HepG2 (cell line): ENCODE measurements at regions not wholly inside any gene's neighbourhood (a gene's known extent, or its start where the extent isn't known, plus 50 kb on each side); places are given as distances from the start of the nearest gene placed in this dataset.

Experiments
- ARNT2 ChIP-seq: sonication (generic); formaldehyde crosslinking; IDR thresholded peaks from 2 replicates; pipeline ENCODE4 v1.8.0; 2022; ENCODE audit warnings: mild to moderate bottlenecking, low read depth, missing genetic modification reagents, moderate library complexity
- ERF ChIP-seq: IDR thresholded peaks from 2 replicates; pipeline ENCODE4 v1.6.1; 2018; ENCODE audit warnings: missing biosample characterization, missing genetic modification reagents
- GFI1 ChIP-seq: sonication (generic); formaldehyde crosslinking; IDR thresholded peaks from 2 replicates; pipeline ENCODE4 v1.5.0; 2020; ENCODE audit warnings: missing genetic modification reagents, mild to moderate bottlenecking, borderline replicate concordance
- HHEX ChIP-seq: IDR thresholded peaks from 2 replicates; pipeline ENCODE4 v1.6.1; 2016; ENCODE audit warnings: control low read depth
- HMGA1 ChIP-seq: sonication (generic); formaldehyde crosslinking; conservative IDR thresholded peaks from 2 replicates; pipeline ENCODE4 v1.4.0; 2020; ENCODE audit warnings: missing genetic modification reagents
- NR2F2 ChIP-seq: IDR thresholded peaks from 2 replicates; pipeline ENCODE4 v1.6.1; 2012; ENCODE audit warnings: low read depth, inconsistent platforms, borderline replicate concordance
- PHB2 ChIP-seq: fragments of 450-650 bp; IDR thresholded peaks from 2 replicates; pipeline ENCODE4 v1.6.1; 2018; ENCODE audit not compliant: partially characterized antibody
- ZIK1 ChIP-seq: sonication (generic); formaldehyde crosslinking; IDR thresholded peaks from 2 replicates; pipeline ENCODE4 v1.5.0; 2020; ENCODE audit warnings: mild to moderate bottlenecking, low read depth, missing genetic modification reagents, borderline replicate concordance
- ZNF33B ChIP-seq: sonication (generic); formaldehyde crosslinking; IDR thresholded peaks from 2 replicates; pipeline ENCODE4 v1.5.1; 2020; ENCODE audit warnings: mild to moderate bottlenecking, missing genetic modification reagents
- ZNF75D ChIP-seq: sonication (generic); formaldehyde crosslinking; IDR thresholded peaks from 2 replicates; pipeline ENCODE4 v1.8.1; 2023; ENCODE audit warnings: missing genetic modification reagents, mild to moderate bottlenecking, borderline replicate concordance
- ZNF878 ChIP-seq: sonication (generic); formaldehyde crosslinking; IDR thresholded peaks from 2 replicates; pipeline ENCODE4 v1.8.1; 2023; ENCODE audit warnings: mild to moderate bottlenecking, missing genetic modification reagents, moderate library complexity
- TF ChIP-seq, protein P1 (sequence below): sonication (generic); formaldehyde crosslinking; IDR thresholded peaks from 2 replicates; pipeline ENCODE4 v1.4.0; 2020; ENCODE audit warnings: missing genetic modification reagents
- TF ChIP-seq, protein P2 (sequence below): sonication (generic); formaldehyde crosslinking; IDR thresholded peaks from 2 replicates; pipeline ENCODE4 v1.5.1; 2020; ENCODE audit warnings: missing genetic modification reagents, mild to moderate bottlenecking, borderline replicate concordance
- TF ChIP-seq, protein P3 (sequence below): sonication (generic); formaldehyde crosslinking; conservative IDR thresholded peaks from 2 replicates; pipeline ENCODE4 v1.4.0; 2020; ENCODE audit warnings: mild to moderate bottlenecking, missing genetic modification reagents, moderate library complexity
- TF ChIP-seq, protein P4 (sequence below): sonication (generic); formaldehyde crosslinking; IDR thresholded peaks from 2 replicates; pipeline ENCODE4 v1.5.1; 2020; ENCODE audit warnings: missing genetic modification reagents, mild to moderate bottlenecking, borderline replicate concordance
- TF ChIP-seq, protein P5 (sequence below): sonication (generic); formaldehyde crosslinking; IDR thresholded peaks from 2 replicates; pipeline ENCODE4 v1.8.0; 2023; ENCODE audit warnings: mild to moderate bottlenecking, missing genetic modification reagents

DNA sequence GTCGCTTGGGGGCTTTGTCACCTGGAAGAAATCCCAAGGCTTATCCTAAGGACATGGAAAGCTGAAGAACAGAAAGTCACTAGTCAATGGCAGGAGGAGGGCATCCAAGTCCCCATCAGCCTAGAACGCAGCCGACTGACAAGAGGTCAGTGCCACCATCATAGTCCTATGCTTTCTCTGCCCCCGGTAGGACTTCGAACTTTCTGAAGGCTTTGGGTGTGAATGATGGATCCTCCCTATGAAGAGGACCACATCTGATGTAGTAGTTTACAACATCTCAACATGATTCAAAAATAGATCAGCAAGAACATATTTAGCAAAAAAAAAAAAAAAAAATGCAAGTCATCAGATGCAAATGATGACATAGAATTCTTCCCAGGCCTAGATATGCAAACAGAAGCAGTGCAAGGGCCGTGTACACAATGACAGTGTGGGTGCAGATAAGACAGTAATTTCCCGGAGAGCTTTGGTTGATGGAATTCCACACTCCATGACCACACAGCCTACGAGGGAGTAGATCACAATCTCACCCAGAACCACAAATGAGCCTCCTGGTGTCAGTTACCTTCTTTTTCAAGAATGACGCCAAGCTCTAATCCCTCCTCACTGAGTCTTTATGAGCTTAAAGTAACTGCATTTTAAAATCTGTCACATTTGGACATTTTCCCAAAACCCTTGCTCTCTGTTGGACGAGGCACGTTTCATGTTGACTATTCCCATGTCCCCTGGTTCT is 88.2 kb downstream of the PSMG1 start (continued):
- TF ChIP-seq, protein P1, sequence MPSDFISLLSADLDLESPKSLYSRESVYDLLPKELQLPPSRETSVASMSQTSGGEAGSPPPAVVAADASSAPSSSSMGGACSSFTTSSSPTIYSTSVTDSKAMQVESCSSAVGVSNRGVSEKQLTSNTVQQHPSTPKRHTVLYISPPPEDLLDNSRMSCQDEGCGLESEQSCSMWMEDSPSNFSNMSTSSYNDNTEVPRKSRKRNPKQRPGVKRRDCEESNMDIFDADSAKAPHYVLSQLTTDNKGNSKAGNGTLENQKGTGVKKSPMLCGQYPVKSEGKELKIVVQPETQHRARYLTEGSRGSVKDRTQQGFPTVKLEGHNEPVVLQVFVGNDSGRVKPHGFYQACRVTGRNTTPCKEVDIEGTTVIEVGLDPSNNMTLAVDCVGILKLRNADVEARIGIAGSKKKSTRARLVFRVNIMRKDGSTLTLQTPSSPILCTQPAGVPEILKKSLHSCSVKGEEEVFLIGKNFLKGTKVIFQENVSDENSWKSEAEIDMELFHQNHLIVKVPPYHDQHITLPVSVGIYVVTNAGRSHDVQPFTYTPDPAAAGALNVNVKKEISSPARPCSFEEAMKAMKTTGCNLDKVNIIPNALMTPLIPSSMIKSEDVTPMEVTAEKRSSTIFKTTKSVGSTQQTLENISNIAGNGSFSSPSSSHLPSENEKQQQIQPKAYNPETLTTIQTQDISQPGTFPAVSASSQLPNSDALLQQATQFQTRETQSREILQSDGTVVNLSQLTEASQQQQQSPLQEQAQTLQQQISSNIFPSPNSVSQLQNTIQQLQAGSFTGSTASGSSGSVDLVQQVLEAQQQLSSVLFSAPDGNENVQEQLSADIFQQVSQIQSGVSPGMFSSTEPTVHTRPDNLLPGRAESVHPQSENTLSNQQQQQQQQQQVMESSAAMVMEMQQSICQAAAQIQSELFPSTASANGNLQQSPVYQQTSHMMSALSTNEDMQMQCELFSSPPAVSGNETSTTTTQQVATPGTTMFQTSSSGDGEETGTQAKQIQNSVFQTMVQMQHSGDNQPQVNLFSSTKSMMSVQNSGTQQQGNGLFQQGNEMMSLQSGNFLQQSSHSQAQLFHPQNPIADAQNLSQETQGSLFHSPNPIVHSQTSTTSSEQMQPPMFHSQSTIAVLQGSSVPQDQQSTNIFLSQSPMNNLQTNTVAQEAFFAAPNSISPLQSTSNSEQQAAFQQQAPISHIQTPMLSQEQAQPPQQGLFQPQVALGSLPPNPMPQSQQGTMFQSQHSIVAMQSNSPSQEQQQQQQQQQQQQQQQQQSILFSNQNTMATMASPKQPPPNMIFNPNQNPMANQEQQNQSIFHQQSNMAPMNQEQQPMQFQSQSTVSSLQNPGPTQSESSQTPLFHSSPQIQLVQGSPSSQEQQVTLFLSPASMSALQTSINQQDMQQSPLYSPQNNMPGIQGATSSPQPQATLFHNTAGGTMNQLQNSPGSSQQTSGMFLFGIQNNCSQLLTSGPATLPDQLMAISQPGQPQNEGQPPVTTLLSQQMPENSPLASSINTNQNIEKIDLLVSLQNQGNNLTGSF (CRISPR knock-in tag) = no peak
- TF ChIP-seq HMGA1 (CRISPR knock-in tag) (no peak), NR2F2 (peak; percentile 53; the same call in 1 of the 2 replicates), ZIK1 (CRISPR knock-in tag) (no peak), ARNT2 (CRISPR knock-in tag) (no peak), ZNF878 (no peak), GFI1 (peak; percentile 89), ZNF33B (CRISPR knock-in tag) (no peak), ERF (CRISPR knock-in tag) (peak; percentile 71; the same call in 1 of the 2 replicates), ZNF75D (CRISPR knock-in tag) (no peak), PHB2 (no peak), HHEX (CRISPR knock-in tag) (no peak)
- TF ChIP-seq, protein P2, sequence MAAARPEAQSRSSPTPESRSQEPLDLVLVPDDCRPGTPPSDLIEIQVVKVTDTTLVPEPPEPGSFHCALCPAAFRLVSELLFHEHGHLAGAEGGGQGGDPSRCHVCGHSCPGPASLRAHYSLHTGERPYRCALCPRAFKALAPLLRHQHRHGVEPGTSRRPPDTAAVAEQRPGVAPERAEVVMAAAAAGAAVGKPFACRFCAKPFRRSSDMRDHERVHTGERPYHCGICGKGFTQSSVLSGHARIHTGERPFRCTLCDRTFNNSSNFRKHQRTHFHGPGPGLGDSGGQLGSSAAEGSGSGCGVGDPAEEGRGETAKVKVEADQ (CRISPR knock-in tag) = no peak
- TF ChIP-seq, protein P3, sequence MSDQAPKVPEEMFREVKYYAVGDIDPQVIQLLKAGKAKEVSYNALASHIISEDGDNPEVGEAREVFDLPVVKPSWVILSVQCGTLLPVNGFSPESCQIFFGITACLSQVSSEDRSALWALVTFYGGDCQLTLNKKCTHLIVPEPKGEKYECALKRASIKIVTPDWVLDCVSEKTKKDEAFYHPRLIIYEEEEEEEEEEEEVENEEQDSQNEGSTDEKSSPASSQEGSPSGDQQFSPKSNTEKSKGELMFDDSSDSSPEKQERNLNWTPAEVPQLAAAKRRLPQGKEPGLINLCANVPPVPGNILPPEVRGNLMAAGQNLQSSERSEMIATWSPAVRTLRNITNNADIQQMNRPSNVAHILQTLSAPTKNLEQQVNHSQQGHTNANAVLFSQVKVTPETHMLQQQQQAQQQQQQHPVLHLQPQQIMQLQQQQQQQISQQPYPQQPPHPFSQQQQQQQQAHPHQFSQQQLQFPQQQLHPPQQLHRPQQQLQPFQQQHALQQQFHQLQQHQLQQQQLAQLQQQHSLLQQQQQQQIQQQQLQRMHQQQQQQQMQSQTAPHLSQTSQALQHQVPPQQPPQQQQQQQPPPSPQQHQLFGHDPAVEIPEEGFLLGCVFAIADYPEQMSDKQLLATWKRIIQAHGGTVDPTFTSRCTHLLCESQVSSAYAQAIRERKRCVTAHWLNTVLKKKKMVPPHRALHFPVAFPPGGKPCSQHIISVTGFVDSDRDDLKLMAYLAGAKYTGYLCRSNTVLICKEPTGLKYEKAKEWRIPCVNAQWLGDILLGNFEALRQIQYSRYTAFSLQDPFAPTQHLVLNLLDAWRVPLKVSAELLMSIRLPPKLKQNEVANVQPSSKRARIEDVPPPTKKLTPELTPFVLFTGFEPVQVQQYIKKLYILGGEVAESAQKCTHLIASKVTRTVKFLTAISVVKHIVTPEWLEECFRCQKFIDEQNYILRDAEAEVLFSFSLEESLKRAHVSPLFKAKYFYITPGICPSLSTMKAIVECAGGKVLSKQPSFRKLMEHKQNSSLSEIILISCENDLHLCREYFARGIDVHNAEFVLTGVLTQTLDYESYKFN (CRISPR knock-in tag) = peak; percentile 93
- TF ChIP-seq, protein P4, sequence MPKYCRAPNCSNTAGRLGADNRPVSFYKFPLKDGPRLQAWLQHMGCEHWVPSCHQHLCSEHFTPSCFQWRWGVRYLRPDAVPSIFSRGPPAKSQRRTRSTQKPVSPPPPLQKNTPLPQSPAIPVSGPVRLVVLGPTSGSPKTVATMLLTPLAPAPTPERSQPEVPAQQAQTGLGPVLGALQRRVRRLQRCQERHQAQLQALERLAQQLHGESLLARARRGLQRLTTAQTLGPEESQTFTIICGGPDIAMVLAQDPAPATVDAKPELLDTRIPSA (CRISPR knock-in tag) = no peak
- TF ChIP-seq, protein P5, sequence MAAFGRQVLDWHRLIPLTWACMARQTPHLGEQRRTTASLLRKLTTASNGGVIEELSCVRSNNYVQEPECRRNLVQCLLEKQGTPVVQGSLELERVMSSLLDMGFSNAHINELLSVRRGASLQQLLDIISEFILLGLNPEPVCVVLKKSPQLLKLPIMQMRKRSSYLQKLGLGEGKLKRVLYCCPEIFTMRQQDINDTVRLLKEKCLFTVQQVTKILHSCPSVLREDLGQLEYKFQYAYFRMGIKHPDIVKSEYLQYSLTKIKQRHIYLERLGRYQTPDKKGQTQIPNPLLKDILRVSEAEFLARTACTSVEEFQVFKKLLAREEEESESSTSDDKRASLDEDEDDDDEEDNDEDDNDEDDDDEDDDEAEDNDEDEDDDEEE (CRISPR knock-in tag) = 0 out of 2 replicates have a peak, but pooled peaks have one; percentile 48
